Epithelial cell of esophagus (primary cell): ENCODE measurements at regions not wholly inside any gene's neighbourhood (a gene's known extent, or its start where the extent isn't known, plus 50 kb on each side); places are given as distances from the start of the nearest gene placed in this dataset.
"Not testable (repeated sequence)": the region's sequence is repeated elsewhere in the genome, so short reads cannot be mapped to it uniquely, and the experiment has no call there.

Experiments
- DNase-seq: peaks from one replicate; pipeline ENCODE4 v3.0.0; 2010; ENCODE audit warnings: low read depth
- H3K4me3 ChIP-seq: 2 replicates; pipeline ENCODE4 v1.5.1; 2011; ENCODE audit warnings: mild to moderate bottlenecking, low read length, control low read depth
- CTCF ChIP-seq: IDR thresholded peaks from 2 replicates; pipeline ENCODE4 v1.5.1; 2011; ENCODE audit warnings: low read depth, mild to moderate bottlenecking, low read length, control low read depth, inconsistent platforms; ENCODE audit not compliant: insufficient read depth; ENCODE audit errors: missing control alignments

- no peak overlapping the region for H3K4me3 ChIP-seq
- TF ChIP-seq CTCF = no peak
- no peak for DNase-seq
Measured at GRCh38 chr11:126149759-126150625, 61.5 kb downstream of the RPUSD4 start.

GRCh38 chr11:126148317-126148716, 63.1 kb downstream of the RPUSD4 start:
- no peak for TF ChIP-seq CTCF
- no peak overlapping the region for H3K4me3 ChIP-seq
- no peak for DNase-seq

GRCh38 chr11:126147208-126148111, 64.0 kb downstream of the RPUSD4 start:
- TF ChIP-seq CTCF = no peak
- no peak overlapping the region for H3K4me3 ChIP-seq
- peak; percentile 14 for DNase-seq

GRCh38 chr11:126146454-126147192, 64.8 kb downstream of the RPUSD4 start:
- DNase-seq = no peak
- H3K4me3 ChIP-seq = no peak overlapping the region
- no peak for TF ChIP-seq CTCF

GRCh38 chr11:126145954-126146353, 65.5 kb downstream of the RPUSD4 start:
- H3K4me3 ChIP-seq = no peak overlapping the region
- TF ChIP-seq CTCF = no peak
- DNase-seq = no peak

- H3K4me3 ChIP-seq, DNase-seq: not testable (repeated sequence)
Measured at GRCh38 chr11:126143491-126143890, 68.0 kb downstream of the RPUSD4 start.

- H3K4me3 ChIP-seq = no peak overlapping the region
- peak; percentile 8 for DNase-seq
- TF ChIP-seq CTCF = no peak
Measured at GRCh38 chr11:126140926-126141280, 70.5 kb downstream of the RPUSD4 start.
